Gastrocnemius medialis (tissue), 4 donors: ENCODE measurements at regions not wholly inside any gene's neighbourhood (a gene's known extent, or its start where the extent isn't known, plus 50 kb on each side); places are given as distances from the start of the nearest gene placed in this dataset.
"Not testable (repeated sequence)": the region's sequence is repeated elsewhere in the genome, so short reads cannot be mapped to it uniquely, and the experiment has no call there.

ENCODE experiments used
- ATAC-seq, 2 donors: fragments of 150-250 bp; one replicate each; pipeline ENCODE4 v1.9.1; 2016
- DNase-seq, 2 donors: peaks; one replicate each; pipeline ENCODE4 v3.0.0-alpha.2; 2019
- H3K27ac ChIP-seq, 4 donors: fragments of 200-600 bp; sonication (generic); 1 replicate in 1 of 4; 2 replicates in 3 of 4; pipeline ENCODE4 v1.5.1; 2016 to 2018; ENCODE audit warnings: mild to moderate bottlenecking in 2 of 4, moderate library complexity in 1 of 4
- H3K27me3 ChIP-seq, 3 donors: fragments of 200-600 bp; sonication (generic) in 2 of 3; 1 replicate in 1 of 3; 2 replicates in 2 of 3; pipeline versions ENCODE4 v1.5.1 to v1.6.0; 2016 to 2019; ENCODE audit warnings: mild to moderate bottlenecking in 1 of 3, moderate library complexity in 1 of 3
- H3K36me3 ChIP-seq, 2 donors: fragments of 200-600 bp; sonication (generic) in 1 of 2; one replicate each; pipeline ENCODE4 v1.5.1; 2017 to 2018
- H3K4me1 ChIP-seq, 2 donors: fragments of 200-600 bp; sonication (generic) in 1 of 2; one replicate each; pipeline ENCODE4 v1.5.1; 2016 to 2017; ENCODE audit warnings: mild to moderate bottlenecking in 2 of 2
- H3K4me3 ChIP-seq, 4 donors: fragments of 200-600 bp; sonication (generic) in 3 of 4; 1 replicate in 1 of 4; 2 replicates in 3 of 4; pipeline ENCODE4 v1.5.1; 2016 to 2019; ENCODE audit warnings: mild to moderate bottlenecking in 2 of 4
- H3K9me3 ChIP-seq, 3 donors: fragments of 200-600 bp; sonication (generic) in 2 of 3; 1 replicate in 1 of 3; 2 replicates in 2 of 3; pipeline ENCODE4 v1.5.1; 2016 to 2019
- POLR2A ChIP-seq, 2 donors: fragments of 450-650 bp; IDR thresholded peaks; one replicate each; pipeline ENCODE4 v1.6.1; 2017; ENCODE audit warnings: antibody characterized with exemption in 2 of 2, mild to moderate bottlenecking in 2 of 2, moderate library complexity in 2 of 2
- in situ Hi-C, 4 donors: fragments of 200-750 bp; cut with MboI; loops; one replicate each; pipeline versions ENCODE4 v1.15.0 to v1.8.0; 2017; ENCODE audit warnings: low sequenced_read_pairs in 4 of 4
- intact Hi-C: fragments of 100-400 bp; cut with DNase I; formaldehyde crosslinking; loops from one replicate; pipeline ENCODE4 v1.15.1; 2023; ENCODE audit warnings: low total_unique reads
- TF ChIP-seq, protein P1 (sequence below), 5 experiments: fragments of 450-650 bp in 3 of 5; fragments of 200-600 bp in 2 of 5; sonication (generic) in 2 of 5; IDR thresholded peaks in 4 of 5; conservative IDR thresholded peaks in 1 of 5; 1 replicate in 4 of 5; 2 replicates in 1 of 5; pipeline ENCODE4 v1.5.1; 2016 to 2019; ENCODE audit warnings: antibody characterized with exemption in 5 of 5, mild to moderate bottlenecking in 3 of 5, moderate library complexity in 3 of 5

DNA sequence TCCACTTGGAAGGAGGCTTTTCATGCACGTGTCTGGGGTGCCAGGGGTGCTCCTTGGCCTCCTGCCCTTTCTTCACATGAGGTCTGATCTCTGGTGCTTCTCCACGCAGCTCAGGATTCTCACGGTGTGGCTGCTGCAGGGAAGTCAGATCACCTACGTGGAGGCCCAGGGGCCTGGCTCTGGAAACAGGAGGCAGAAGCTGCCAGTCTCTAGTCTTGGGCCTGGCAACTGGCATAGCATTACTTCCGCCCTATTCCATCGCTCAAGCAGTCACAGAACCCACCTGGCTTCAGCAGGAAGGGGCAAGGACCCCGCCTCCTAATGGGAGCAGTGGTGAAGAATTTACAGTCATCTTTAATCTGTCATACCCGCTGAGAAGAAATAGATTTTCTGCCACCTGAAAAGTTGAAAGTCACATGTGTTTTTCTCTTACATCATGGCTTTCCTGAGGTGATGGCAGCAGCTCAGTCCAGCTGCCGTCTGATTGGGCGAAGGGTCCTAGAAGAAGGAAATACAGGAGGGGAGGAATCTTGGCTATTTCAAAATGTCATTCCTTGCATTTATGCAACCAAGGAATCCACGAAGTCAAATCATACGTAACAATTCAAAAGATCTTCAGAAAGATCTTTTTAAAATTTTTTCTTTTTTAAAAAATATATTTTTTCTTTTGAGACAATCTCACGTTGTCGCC lies 50.1 kb upstream of the DKK3 start:
- no peaks in the 10 kb centered on the region for H3K27me3 ChIP-seq
- in situ Hi-C loops: loop anchor here in 1 of 4 donors (25.0 kb wide), 1 partner anchor 629 kb away; no protein-coding TSS in a partner anchor

DNA sequence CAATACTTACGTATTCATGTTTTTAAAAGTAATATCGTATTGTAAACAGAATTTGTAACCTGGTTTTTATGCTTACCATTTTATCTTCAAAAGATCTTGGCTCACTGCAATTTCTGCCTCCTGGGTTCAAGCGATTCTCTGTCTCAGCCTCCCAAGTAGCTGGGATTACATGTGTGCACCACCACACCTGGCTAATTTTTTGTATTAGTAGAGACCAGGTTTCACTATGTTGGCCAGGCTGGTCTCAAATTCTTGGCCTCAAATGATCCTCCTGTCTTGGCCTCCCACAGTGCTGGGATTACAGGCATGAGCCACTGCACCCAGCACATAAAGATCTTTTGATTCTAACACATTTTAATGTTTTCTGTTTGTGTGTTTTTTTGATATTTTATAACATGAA lies 50.7 kb upstream of the DKK3 start:
- intact Hi-C loops, DNase-seq, H3K27ac ChIP-seq, H3K4me3 ChIP-seq, H3K9me3 ChIP-seq, H3K4me1 ChIP-seq, H3K36me3 ChIP-seq, H3K27me3 ChIP-seq, ATAC-seq: not testable (repeated sequence)
- in situ Hi-C loops: loop anchor here in 1 of 4 donors (25.0 kb wide), 1 partner anchor 628 kb away; no protein-coding TSS in a partner anchor

More for the DNA sequence above, 50.1 kb upstream of the DKK3 start:
- ATAC-seq: no peak
- peaks cover 0 to 4% of the 10 kb centered on the region in 2 donors for H3K4me1 ChIP-seq
- H3K9me3 ChIP-seq: no peaks in the 10 kb centered on the region
- H3K27ac ChIP-seq: no peak overlapping the region
- peak in 1 of 2 donors; percentile 9 for DNase-seq
- no peak for TF ChIP-seq POLR2A (IDR thresholded peaks at IDR 0.05)
- TF ChIP-seq, protein P1, sequence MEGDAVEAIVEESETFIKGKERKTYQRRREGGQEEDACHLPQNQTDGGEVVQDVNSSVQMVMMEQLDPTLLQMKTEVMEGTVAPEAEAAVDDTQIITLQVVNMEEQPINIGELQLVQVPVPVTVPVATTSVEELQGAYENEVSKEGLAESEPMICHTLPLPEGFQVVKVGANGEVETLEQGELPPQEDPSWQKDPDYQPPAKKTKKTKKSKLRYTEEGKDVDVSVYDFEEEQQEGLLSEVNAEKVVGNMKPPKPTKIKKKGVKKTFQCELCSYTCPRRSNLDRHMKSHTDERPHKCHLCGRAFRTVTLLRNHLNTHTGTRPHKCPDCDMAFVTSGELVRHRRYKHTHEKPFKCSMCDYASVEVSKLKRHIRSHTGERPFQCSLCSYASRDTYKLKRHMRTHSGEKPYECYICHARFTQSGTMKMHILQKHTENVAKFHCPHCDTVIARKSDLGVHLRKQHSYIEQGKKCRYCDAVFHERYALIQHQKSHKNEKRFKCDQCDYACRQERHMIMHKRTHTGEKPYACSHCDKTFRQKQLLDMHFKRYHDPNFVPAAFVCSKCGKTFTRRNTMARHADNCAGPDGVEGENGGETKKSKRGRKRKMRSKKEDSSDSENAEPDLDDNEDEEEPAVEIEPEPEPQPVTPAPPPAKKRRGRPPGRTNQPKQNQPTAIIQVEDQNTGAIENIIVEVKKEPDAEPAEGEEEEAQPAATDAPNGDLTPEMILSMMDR (IDR thresholded peaks at IDR 0.05 in 4 of 5, conservative IDR thresholded peaks at IDR 0.05 in 1 of 5): no peak
- intact Hi-C loops: no loop called here
- no peaks in the 10 kb centered on the region for H3K36me3 ChIP-seq
- H3K4me3 ChIP-seq: no peak overlapping the region

DNA sequence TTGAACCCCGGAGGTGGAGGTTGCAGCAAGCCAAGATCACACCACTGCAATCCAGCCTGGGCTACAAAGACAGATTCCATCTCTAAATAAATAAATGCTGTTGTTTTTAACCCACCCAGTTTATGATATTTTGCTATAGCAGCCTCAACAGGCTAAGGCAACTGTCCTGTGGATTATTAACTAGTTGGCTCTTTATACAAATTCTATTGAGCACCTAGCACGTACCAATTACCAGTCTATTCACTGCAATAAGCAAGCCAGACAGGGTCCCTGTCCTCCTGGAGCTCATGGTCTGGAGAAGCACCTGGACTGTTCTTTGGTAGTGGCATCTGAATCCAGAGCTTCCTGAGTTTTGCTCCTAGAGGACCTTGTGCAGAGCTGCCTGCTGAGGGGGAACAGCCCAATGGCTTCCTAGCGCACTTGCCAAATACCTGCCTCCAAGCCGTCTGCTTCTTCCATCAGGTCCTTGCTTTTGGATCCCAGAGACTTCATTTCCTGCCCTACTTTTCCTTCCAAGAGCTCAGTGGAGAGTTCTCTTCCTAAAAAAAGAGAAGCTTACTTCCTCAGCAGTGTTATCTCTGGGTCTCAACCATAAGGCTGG lies 49.9 kb upstream of the MICAL2 start:
- DNase-seq: no peak
- H3K9me3 ChIP-seq: no peaks in the 10 kb centered on the region
- TF ChIP-seq, protein P1 (IDR thresholded peaks at IDR 0.05 in 4 of 5, conservative IDR thresholded peaks at IDR 0.05 in 1 of 5): no peak
- no peak for TF ChIP-seq POLR2A (IDR thresholded peaks at IDR 0.05)
- no peak for ATAC-seq
- in situ Hi-C loops: loop anchor here in 1 of 4 donors (25.0 kb wide), 1 partner anchor 627 kb away; no protein-coding TSS in a partner anchor
- H3K4me1 ChIP-seq: no peaks in the 10 kb centered on the region
- no peaks in the 10 kb centered on the region for H3K27me3 ChIP-seq
- H3K27ac ChIP-seq: no peak overlapping the region
- intact Hi-C loops: loop anchor here (10.0 kb wide), 1 partner anchor 834 kb away; no protein-coding TSS in a partner anchor
- H3K4me3 ChIP-seq: no peak overlapping the region
- no peaks in the 10 kb centered on the region for H3K36me3 ChIP-seq
